Liver (tissue), 8 donors: ENCODE measurements at regions not wholly inside any gene's neighbourhood (a gene's known extent, or its start where the extent isn't known, plus 50 kb on each side); places are given as distances from the start of the nearest gene placed in this dataset.

ENCODE experiments used
- DNase-seq: peaks from one replicate; pipeline ENCODE4 v3.0.0-alpha.2; 2017; ENCODE audit warnings: low spot score
- H3K27ac ChIP-seq, 2 donors: one replicate each; pipeline ENCODE4 v1.7.0; 2013; ENCODE audit warnings: inconsistent platforms in 2 of 2, low read length in 2 of 2, control low read depth in 1 of 2, low read depth in 1 of 2, mild to moderate bottlenecking in 1 of 2
- H3K27me3 ChIP-seq, 4 donors: one replicate each; pipeline versions ENCODE4 v1.6.1 to v1.7.0; 2013; ENCODE audit warnings: low read length in 3 of 4, inconsistent platforms in 1 of 4, mild to moderate bottlenecking in 1 of 4, moderate library complexity in 1 of 4; ENCODE audit not compliant: control insufficient read depth in 4 of 4, insufficient read depth in 4 of 4
- H3K36me3 ChIP-seq, 4 donors: one replicate each; pipeline versions ENCODE4 v1.6.1 to v1.7.0; 2013; ENCODE audit warnings: low read length in 3 of 4, mild to moderate bottlenecking in 3 of 4, low read depth in 1 of 4, moderate library complexity in 1 of 4; ENCODE audit not compliant: control insufficient read depth in 4 of 4, insufficient read depth in 3 of 4
- H3K4me1 ChIP-seq, 4 donors: one replicate each; pipeline versions ENCODE4 v1.6.1 to v1.7.0; 2013; ENCODE audit warnings: low read length in 3 of 4, mild to moderate bottlenecking in 3 of 4, moderate library complexity in 1 of 4; ENCODE audit not compliant: control insufficient read depth in 4 of 4, insufficient read depth in 4 of 4
- H3K4me3 ChIP-seq, 3 donors: one replicate each; pipeline versions ENCODE4 v1.6.1 to v1.7.0; 2013; ENCODE audit warnings: low read length in 3 of 3, control low read depth in 1 of 3, low read depth in 1 of 3, mild to moderate bottlenecking in 1 of 3
- H3K9ac ChIP-seq, 2 donors: one replicate each; pipeline ENCODE4 v1.7.0; 2013; ENCODE audit warnings: low read length in 2 of 2, mild to moderate bottlenecking in 2 of 2, moderate library complexity in 2 of 2, control low read depth in 1 of 2, low read depth in 1 of 2
- H3K9me3 ChIP-seq, 4 donors: one replicate each; pipeline versions ENCODE4 v1.6.1 to v1.7.0; 2013; ENCODE audit warnings: low read length in 3 of 4; ENCODE audit not compliant: control insufficient read depth in 4 of 4
- ATF3 ChIP-seq: IDR thresholded peaks from 2 replicates; pipeline ENCODE4 v1.6.1; 2016; ENCODE audit warnings: antibody characterized with exemption
- CTCF ChIP-seq: fragments of 150-350 bp; IDR thresholded peaks from 2 replicates; pipeline ENCODE4 v1.5.1; 2017; ENCODE audit warnings: improper control_type of control experiment, low read depth, low read length; ENCODE audit not compliant: missing input control
- EGR1 ChIP-seq, 2 donors: IDR thresholded peaks; 2 replicates each; pipeline ENCODE4 v1.6.1; 2016 to 2018; ENCODE audit warnings: antibody characterized with exemption in 2 of 2, low read depth in 2 of 2
- FOXA1 ChIP-seq: IDR thresholded peaks from 2 replicates; pipeline ENCODE4 v1.6.1; 2016; ENCODE audit warnings: antibody characterized with exemption
- FOXA2 ChIP-seq: IDR thresholded peaks from 2 replicates; pipeline ENCODE4 v1.6.1; 2016; ENCODE audit warnings: antibody characterized with exemption
- GABPA ChIP-seq, 2 donors: IDR thresholded peaks in 1 of 2; conservative IDR thresholded peaks in 1 of 2; 2 replicates each; pipeline ENCODE4 v1.6.1; 2016; ENCODE audit warnings: antibody characterized with exemption in 2 of 2, mild to moderate bottlenecking in 1 of 2, moderate library complexity in 1 of 2
- HNF4A ChIP-seq, 2 donors: conservative IDR thresholded peaks; 2 replicates each; pipeline ENCODE4 v1.6.1; 2016; ENCODE audit warnings: antibody characterized with exemption in 2 of 2, mild to moderate bottlenecking in 2 of 2
- HNF4G ChIP-seq: IDR thresholded peaks from 2 replicates; pipeline ENCODE4 v1.6.1; 2016; ENCODE audit warnings: antibody characterized with exemption
- JUND ChIP-seq, 2 donors: IDR thresholded peaks; 2 replicates each; pipeline ENCODE4 v1.6.1; 2016; ENCODE audit warnings: antibody characterized with exemption in 2 of 2
- MAX ChIP-seq: IDR thresholded peaks from 2 replicates; pipeline ENCODE4 v1.6.1; 2016; ENCODE audit warnings: antibody characterized with exemption
- NR2F2 ChIP-seq: IDR thresholded peaks from 2 replicates; pipeline ENCODE4 v1.6.1; 2016; ENCODE audit warnings: antibody characterized with exemption
- RAD21 ChIP-seq, 2 donors: IDR thresholded peaks; 2 replicates each; pipeline ENCODE4 v1.6.1; 2016; ENCODE audit warnings: antibody characterized with exemption in 2 of 2, mild to moderate bottlenecking in 2 of 2
- REST ChIP-seq: IDR thresholded peaks from 2 replicates; pipeline ENCODE4 v1.6.1; 2016; ENCODE audit warnings: antibody characterized with exemption, mild to moderate bottlenecking
- RXRA ChIP-seq, 2 donors: IDR thresholded peaks; 2 replicates each; pipeline ENCODE4 v1.6.1; 2017 to 2018; ENCODE audit warnings: antibody characterized with exemption in 2 of 2, mild to moderate bottlenecking in 1 of 2
- SP1 ChIP-seq: IDR thresholded peaks from 2 replicates; pipeline ENCODE4 v1.6.1; 2018; ENCODE audit warnings: antibody characterized with exemption, mild to moderate bottlenecking
- TAF1 ChIP-seq: conservative IDR thresholded peaks from 2 replicates; pipeline ENCODE4 v1.6.1; 2016; ENCODE audit warnings: antibody characterized with exemption, mild to moderate bottlenecking
- ZBTB33 ChIP-seq: IDR thresholded peaks from 2 replicates; pipeline ENCODE4 v1.6.1; 2016; ENCODE audit warnings: antibody characterized with exemption
- WGBS: extraction: QIAGEN DNeasy Blood & Tissue Kit; methylation state at CpG from one replicate; pipeline ENCODE4 v1.1.7; 2013; 5-methylcytosine and 5-hydroxymethylcytosine counted together
- donor health status: healthy.
- donor health status: healthy.
- donor health status: healthy.
- donor health status: healthy.
- donor health status: healthy.

GRCh38 chr7:52184006-52184703 is 851.3 kb upstream of the POM121L12 start:
- no peak overlapping the region for H3K4me3 ChIP-seq
- H3K4me1 ChIP-seq, result no peaks in the 10 kb centered on the region
- H3K9ac ChIP-seq, result no peak overlapping the region
- H3K27me3 ChIP-seq, result peaks cover 0 to 2% (median 0%) of the 10 kb centered on the region in 4 donors
- DNase-seq, result no peak
- no peak for TF ChIP-seq FOXA2
- no peak for TF ChIP-seq REST
- TF ChIP-seq ATF3, result no peak
- TF ChIP-seq HNF4G, result no peak
- TF ChIP-seq NR2F2, result no peak
- no peak for TF ChIP-seq EGR1 (IDR thresholded peaks at IDR 0.05; ENCODE audit: low read depth in 2 of 2)
- no peak for TF ChIP-seq MAX
- TF ChIP-seq TAF1, result no peak
- no peak for TF ChIP-seq FOXA1
- TF ChIP-seq CTCF, result no peak
- TF ChIP-seq GABPA (IDR thresholded peaks at IDR 0.05 in 1 of 2, conservative IDR thresholded peaks at IDR 0.05 in 1 of 2), result no peak
- no peak for TF ChIP-seq SP1
- no peak for TF ChIP-seq RXRA (IDR thresholded peaks at IDR 0.05)
- TF ChIP-seq ZBTB33, result no peak
- TF ChIP-seq RAD21 (IDR thresholded peaks at IDR 0.05), result no peak
- no peak for TF ChIP-seq JUND (IDR thresholded peaks at IDR 0.05)
- no peak for TF ChIP-seq HNF4A (conservative IDR thresholded peaks at IDR 0.05)
- H3K9me3 ChIP-seq, result no peaks in the 10 kb centered on the region
- 77% methylated on average over 8 of the region's 8 CpGs for WGBS
- H3K36me3 ChIP-seq, result no peaks in the 10 kb centered on the region
- H3K27ac ChIP-seq, result no peak overlapping the region
